Glomerular visceral epithelial cell (primary cell): ENCODE measurements at regions not wholly inside any gene's neighbourhood (a gene's known extent, or its start where the extent isn't known, plus 50 kb on each side); places are given as distances from the start of the nearest gene placed in this dataset.

Source experiments
- DNase-seq: peaks from one replicate; pipeline ENCODE4 v3.0.0-alpha.2; 2016; ENCODE audit errors: extremely low spot score

DNA sequence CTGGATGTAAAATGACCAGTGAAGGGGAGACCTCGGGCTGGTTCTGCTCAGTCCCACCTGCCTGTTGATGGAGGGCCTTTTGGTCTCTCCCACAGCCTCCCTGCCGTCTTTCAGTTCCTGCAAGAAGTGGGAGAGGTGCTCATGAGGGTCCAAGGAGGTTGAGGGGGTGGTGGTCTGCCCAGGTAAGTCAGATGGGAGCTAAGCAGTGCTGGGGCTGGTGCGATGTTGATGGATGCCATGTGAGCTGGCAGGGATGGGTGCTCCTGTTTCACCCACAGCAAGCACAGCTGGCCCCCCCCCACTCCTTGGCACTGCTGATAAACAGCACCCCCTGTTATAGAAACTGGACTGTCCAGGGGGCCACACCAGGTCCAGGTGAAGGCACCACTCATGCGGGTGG is 145.6 kb downstream of the NSG2 start:
- DNase-seq = no peak

DNA sequence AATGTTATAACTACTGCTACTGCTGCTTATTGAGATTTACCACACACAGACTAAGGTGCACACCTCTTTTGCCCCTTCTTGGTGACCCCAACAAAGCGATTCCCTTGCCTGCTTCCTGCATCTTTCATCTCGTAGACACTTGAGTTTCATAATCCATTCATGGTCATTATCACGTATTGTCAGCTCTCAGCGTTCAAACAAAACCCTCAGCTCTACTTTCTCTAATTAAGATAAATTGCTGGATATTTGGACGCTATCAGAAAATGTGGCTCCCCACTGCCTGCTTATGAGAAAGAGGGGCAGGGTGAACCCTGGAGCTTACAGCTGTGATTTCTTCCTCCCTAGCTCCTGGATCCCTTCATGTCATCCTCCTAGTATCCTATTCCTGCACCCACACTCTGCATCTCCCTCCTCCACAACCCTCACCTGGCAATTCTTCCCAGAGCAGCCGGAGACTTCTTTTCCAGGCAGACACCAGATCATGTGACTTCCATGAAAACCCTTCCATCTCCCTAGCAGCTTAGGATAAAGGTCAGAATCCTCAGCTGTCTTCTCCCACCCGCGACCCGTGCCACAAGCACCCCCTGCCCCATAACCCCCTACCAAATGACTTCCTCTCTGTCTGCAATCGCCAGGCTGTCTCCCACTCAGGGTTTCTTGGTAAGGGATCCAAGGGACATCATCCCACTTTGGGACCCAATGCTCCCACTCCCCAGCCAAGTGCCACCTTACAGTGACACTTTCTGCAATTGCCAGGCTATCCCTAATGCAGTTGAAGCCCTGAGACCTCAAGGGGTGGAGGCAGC is 146.5 kb downstream of the NSG2 start:
- no peak for DNase-seq

- DNase-seq = no peak
Measured at GRCh38 chr5:174192901-174193300, 147.4 kb downstream of the NSG2 start.

DNA sequence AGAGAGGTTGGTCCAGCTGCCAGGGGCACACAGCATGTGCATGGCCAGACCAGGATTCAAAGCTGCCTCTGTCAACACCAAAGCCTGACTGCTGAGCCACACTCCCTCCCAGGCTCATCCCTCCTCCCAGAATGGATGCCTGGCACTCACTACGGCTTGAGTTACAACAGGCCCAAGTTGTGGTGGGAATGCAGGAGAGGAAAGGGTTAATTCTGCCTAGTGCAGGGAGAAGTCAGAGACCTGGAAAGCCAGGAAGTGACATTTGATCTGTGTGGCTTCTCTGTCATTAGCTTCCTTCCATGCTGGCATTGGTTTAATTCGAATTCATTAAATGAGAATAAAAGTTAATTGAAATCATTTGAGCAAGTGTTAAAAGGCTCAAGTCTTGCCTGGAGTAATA is 150.0 kb downstream of the NSG2 start:
- DNase-seq = no peak

DNA sequence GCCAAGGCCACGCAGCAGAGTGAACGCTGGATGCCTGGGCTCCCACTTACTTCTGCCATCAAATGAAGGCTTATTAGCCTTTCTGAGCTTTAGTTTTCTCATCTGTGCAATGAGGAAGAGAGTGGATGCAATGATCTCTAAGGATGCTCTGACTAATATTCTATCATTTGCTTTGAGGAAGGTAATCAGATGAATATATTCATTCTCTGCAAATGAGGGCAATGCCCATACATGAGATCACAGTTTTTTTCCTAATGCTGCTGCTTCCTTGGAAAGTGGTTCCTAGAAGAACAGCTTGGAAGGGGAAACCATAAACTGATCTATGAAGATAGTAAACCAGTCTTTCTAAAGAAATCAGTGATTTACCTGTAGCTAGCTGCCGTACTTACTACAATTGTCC is 152.4 kb downstream of the NSG2 start:
- DNase-seq = no peak

GRCh38 chr5:174198541-174198940 is 153.0 kb downstream of the NSG2 start:
- no peak for DNase-seq

DNA sequence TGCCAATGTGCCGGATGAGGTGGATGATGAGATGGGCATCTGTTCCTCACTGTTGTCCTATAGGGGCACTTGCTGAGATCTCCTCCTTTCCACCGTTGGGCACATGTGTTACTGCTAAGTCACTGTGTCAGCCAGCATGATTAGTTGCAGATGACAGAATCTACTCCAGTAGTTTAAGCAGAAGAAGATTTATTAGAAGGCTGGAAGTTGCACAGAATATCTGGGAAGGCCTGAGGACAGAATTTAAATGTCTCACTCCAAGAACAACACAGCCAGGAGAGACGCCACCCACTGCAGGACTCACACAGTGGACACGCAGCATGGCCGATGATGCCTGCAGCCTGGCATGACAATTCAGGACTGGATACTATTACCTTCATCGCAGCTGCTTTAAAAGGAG is 157.5 kb downstream of the NSG2 start:
- no peak for DNase-seq

GRCh38 chr5:174204535-174205313 is 159.2 kb downstream of the NSG2 start:
- DNase-seq = no peak

- no peak for DNase-seq
Measured at GRCh38 chr5:174205939-174206338, 160.4 kb downstream of the NSG2 start.

DNA sequence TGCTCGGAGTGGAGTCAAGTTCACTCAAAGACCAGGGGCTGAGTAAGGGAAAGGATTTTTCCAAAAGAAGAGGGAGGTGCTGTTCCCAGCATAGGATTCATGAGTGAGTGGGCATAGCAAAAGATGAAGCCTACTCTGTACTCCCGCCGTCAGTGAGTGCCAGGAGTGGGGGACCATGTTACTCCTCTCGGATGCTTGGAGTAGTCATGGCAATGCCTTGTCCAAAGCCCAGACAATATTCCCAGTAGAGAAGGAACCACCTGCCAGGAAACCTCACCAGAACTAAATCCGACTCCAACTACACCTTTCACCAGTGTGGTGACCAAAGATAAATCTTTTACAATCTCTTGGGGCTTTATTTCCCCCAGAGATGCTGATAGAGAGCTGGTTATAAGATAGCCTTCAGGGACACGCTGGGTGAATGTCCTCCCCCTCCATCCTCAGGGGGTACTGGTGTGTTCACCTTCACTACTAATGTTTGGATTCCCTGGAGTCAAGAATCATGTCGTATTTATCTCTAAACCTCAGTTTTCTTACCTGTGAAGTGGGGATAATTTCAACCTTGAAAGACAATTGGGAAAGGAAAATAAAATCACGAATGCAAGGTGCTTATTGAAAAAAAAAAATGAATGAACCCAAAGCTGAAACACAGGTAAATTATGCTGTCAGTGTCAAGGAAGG is 165.2 kb downstream of the NSG2 start:
- DNase-seq = no peak

DNA sequence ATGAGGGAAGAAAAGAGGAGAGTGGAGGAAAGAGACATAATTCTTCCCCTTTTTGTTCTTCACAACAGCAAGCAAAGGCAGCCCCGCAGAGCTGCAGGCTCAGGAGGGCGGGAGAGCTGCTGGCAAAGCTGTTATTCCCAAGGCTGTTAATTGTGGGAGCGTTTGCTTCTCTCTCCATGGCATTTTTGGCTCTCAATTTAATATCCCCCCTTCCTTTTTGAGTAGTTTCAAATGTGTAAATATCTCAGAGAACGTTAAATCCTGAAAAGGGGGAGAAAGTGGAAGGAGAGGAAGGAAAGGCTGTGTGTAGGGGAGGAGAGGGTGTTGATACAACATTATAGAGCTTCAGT is 165.7 kb downstream of the NSG2 start:
- DNase-seq = no peak

GRCh38 chr5:174217527-174217926 is 172.0 kb downstream of the NSG2 start:
- DNase-seq = no peak

GRCh38 chr5:174218162-174218561 is 172.7 kb downstream of the NSG2 start:
- no peak for DNase-seq

- DNase-seq = no peak
Measured at GRCh38 chr5:174220417-174220816, 174.9 kb downstream of the NSG2 start.

- no peak for DNase-seq
Measured at GRCh38 chr5:174221436-174221835, 175.9 kb downstream of the NSG2 start.

DNA sequence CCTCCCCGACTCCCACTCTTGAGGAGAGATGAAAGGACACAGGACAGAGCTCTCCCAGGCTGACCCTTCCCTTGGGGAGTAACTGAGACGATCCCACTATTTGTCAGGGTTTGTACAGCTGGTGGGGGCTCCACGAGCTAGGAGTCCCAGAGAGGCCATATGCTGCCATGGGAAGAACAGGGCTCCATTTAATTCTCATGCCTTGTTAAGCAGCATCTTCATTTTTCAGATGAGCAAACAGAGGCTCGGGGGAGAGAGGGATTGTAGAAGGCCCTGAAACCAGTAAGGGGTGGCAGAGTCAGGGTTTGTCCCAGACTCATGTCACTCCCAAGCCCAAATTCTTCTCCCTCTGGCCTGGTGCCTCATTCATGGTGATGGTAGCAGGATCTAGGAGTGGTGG is 176.4 kb downstream of the NSG2 start:
- DNase-seq = no peak

GRCh38 chr5:174222891-174223290 is 177.4 kb downstream of the NSG2 start:
- no peak for DNase-seq

DNA sequence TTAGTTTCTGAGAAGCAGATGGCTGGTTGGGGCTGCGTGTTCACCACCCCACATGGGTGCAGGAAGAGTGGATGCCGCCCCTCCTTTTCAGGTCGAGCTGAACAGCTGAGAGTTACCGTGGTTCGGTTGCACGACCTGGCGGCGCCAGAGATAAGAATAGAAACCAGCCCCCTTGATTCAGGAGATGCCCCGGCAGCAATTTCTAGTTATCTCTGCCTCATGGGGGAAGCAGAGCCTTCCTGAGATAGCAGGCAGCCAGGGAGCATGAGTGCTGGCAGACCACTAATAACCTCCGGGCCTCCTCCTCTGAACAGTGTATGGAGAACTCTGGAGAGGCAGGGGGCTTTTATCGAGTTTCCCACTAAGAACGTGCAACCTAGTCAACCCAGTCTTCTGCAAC is 177.8 kb downstream of the NSG2 start:
- DNase-seq = no peak

DNA sequence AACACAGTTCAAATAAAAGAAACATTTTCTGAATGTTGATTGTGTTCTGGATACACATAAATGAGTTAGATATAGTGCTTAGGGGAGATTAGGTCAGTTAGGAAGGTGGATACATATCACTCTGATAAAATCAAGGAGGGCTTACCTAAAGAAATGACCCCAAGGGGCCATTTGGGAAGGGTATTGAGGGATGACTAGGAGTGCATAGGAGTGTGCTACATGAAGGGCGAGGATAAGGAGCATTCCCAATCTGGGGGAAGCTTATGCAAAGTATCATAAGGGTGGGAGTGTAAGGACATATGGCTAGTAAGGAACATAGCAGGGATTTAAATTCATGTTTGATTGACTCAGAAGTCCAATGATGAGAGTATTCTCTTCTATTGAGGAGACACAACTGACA is 183.6 kb downstream of the NSG2 start:
- no peak for DNase-seq

- peak; percentile 9 for DNase-seq
Measured at GRCh38 chr5:174229514-174230370, 184.2 kb downstream of the NSG2 start.

- peak; percentile 4 for DNase-seq
Measured at GRCh38 chr5:174231956-174232487, 186.5 kb downstream of the NSG2 start.

DNA sequence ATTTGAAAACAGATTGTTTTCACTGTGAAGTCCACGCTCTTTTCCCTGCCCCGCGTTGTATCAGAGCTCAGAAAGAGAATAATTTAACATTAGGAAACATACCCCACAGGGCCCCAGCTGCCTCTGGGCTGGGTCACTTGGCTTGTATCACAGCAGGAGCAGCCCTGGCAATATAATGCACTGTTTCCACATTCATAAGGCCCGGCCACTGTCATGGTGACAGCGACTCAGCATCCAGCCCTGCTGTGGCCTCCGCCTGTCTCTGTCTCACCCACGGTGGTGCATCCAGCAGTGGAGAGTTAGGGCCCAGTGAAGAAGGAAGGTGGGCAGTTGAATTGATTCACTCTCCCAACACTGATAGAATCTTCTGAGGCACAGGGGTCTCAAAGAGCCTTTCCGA is 188.9 kb downstream of the NSG2 start:
- DNase-seq = no peak
